ENCODE measurements at regions not wholly inside any gene's neighbourhood (a gene's known extent, or its start where the extent isn't known, plus 50 kb on each side); places are given as distances from the start of the nearest gene placed in this dataset.

DNA sequence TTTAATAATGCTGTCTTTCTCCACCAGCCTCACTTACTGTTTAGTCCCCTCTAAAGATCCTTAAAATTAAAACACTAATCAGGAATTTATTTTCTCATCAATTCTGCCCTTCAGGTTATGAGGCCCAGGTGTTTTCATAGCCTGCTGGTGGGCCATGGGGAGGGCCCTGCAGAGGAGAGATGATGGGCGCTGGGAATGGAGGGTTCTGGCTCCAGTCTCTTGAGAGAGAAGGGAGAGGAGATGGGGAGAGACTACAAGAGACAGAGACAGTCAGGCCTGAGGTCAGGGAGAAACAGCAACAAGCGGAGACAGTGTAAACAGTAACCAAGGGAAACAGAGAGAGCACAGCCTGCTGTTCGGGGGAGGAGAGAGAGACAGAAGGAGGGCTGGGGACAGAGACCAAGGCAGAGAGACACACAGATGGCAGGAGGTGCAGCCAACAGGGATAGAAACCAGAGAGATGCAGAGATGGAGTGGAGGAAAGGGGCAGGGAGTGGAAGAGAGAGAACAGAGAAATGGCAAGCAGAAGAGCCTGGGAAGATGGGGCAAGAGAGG is 187.3 kb upstream of the SYT13 start:
- Histone ChIP-seq H3K27me3 (peaks cover 0 to 13% (median 0%) of the 10 kb centered on the region in 7 donors), H3K4me1 (peaks cover 0 to 6% (median 0%) of the 10 kb centered on the region in 9 donors), H3K4me3 (no peak overlapping the region), H3K36me3 (no peaks in the 10 kb centered on the region), H3K9me3 (no peaks in the 10 kb centered on the region), H3K27ac (no peak overlapping the region)
- peak in 1 of 8 donors; percentile 19 for ATAC-seq
- TF ChIP-seq, protein P1, sequence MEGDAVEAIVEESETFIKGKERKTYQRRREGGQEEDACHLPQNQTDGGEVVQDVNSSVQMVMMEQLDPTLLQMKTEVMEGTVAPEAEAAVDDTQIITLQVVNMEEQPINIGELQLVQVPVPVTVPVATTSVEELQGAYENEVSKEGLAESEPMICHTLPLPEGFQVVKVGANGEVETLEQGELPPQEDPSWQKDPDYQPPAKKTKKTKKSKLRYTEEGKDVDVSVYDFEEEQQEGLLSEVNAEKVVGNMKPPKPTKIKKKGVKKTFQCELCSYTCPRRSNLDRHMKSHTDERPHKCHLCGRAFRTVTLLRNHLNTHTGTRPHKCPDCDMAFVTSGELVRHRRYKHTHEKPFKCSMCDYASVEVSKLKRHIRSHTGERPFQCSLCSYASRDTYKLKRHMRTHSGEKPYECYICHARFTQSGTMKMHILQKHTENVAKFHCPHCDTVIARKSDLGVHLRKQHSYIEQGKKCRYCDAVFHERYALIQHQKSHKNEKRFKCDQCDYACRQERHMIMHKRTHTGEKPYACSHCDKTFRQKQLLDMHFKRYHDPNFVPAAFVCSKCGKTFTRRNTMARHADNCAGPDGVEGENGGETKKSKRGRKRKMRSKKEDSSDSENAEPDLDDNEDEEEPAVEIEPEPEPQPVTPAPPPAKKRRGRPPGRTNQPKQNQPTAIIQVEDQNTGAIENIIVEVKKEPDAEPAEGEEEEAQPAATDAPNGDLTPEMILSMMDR (IDR thresholded peaks at IDR 0.05): no peak
- DNase-seq: no peak
- 69 to 77% methylated on average over 3 of the region's 3 CpGs for WGBS, 2 donors
- intact Hi-C loops (cut with DNase I): no loop called here

DNA sequence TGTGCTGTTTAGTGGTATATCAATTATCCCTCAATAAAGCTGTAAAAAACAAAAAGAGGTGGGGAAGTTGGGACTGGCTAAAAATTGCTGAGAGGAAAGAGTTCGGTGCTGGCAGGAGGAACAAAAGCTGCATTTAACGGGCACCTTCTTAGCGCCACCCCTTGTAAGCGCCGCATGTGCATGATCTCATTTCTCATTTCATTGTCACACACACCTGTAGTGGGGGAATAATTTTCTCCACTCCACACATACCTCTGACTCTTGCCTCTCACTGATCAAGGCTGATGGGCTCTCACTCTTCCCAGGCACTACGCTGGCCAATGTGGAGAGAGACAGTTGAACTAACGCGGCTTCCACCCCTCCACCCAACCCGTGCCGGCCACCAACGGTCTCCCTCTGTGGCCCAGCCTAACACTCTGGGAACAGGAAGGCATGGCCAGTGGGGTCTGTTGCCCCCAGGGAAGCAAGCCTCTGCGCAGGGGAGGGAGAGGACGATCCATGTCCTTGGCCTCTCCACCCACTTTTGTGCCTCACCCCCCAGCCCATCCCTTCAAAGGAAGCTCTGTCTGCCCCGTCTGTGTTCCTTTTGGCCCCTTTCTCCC is 186.7 kb upstream of the SYT13 start:
- H3K9me3 ChIP-seq: no peaks in the 10 kb centered on the region

DNA sequence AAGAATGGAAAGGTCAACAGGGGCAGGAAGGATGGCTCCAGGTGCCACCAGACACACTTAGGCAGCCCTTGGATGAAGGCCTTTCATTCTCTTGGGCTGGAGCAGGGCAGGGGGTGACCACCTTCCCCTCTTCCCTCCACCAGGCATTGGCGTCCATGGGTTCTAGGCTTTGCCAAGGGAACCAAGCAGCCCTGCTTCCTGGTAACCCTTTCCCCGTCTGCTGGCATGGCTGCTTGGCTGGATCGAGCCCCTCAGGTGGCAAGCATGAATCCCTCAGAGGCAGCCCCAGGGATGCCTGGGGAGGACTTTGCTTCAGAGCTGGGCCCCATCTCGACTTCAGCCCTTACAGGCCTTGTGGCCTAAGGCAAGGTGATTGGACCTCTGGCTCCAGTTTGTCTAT is 185.1 kb upstream of the SYT13 start:
- ATAC-seq: no peak
- H3K9me3 ChIP-seq: no peaks in the 10 kb centered on the region
- H3K36me3 ChIP-seq: no peaks in the 10 kb centered on the region
- H3K4me3 ChIP-seq: no peak overlapping the region
- H3K4me1 ChIP-seq: peaks cover 0 to 6% (median 0%) of the 10 kb centered on the region in 9 donors
- H3K27me3 ChIP-seq: peaks cover 0 to 10% (median 0%) of the 10 kb centered on the region in 7 donors
- no peak overlapping the region for H3K27ac ChIP-seq
- TF ChIP-seq, protein P1 (IDR thresholded peaks at IDR 0.05): no peak
- DNase-seq: no peak
- intact Hi-C loops (cut with DNase I): no loop called here
- 94 to 95% methylated on average over 4 of the region's 4 CpGs for WGBS, 2 donors

More for the DNA sequence above, 186.7 kb upstream of the SYT13 start:
- Histone ChIP-seq H3K4me1 (peaks cover 0 to 6% (median 0%) of the 10 kb centered on the region in 9 donors), H3K27me3 (peaks cover 0 to 13% (median 0%) of the 10 kb centered on the region in 7 donors), H3K27ac (no peak overlapping the region), H3K36me3 (no peaks in the 10 kb centered on the region), H3K4me3 (no peak overlapping the region)
- no peak for DNase-seq
- TF ChIP-seq, protein P1 (IDR thresholded peaks at IDR 0.05): no peak
- intact Hi-C loops (cut with DNase I): no loop called here
- 80 to 84% methylated on average over 14 of the region's 14 CpGs for WGBS, 2 donors
- no peak for ATAC-seq

DNA sequence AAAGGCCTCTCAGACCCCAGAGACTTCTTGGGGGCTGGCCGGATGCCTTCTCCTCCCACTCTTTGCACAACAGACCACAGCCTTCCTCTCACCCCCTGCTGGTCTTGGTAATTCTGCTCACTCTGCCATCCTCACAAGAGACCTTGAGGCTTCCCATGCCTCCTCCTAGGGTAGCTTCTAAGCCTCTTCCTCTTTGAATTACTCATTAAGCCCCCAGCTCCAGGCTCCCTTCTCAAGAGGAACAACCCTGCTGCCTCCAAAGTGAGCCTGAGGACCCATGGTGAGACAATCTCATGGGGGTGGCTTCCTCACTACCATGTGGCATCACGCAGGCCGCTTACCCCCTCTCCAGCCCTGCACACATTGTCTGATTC is 184.6 kb upstream of the SYT13 start:
- no peaks in the 10 kb centered on the region for H3K36me3 ChIP-seq
- no peak for ATAC-seq
- 80 to 83% methylated on average over 3 of the region's 3 CpGs for WGBS, 2 donors
- H3K9me3 ChIP-seq: no peaks in the 10 kb centered on the region
- no peak overlapping the region for H3K4me3 ChIP-seq
- peaks cover 0 to 6% (median 0%) of the 10 kb centered on the region in 9 donors for H3K4me1 ChIP-seq
- H3K27me3 ChIP-seq: peaks cover 0 to 10% (median 0%) of the 10 kb centered on the region in 7 donors
- intact Hi-C loops (cut with DNase I): no loop called here
- no peak for DNase-seq
- H3K27ac ChIP-seq: no peak overlapping the region
- TF ChIP-seq, protein P1 (IDR thresholded peaks at IDR 0.05): no peak
